Ectodermal cell (in vitro differentiated cells): ENCODE measurements at regions not wholly inside any gene's neighbourhood (a gene's known extent, or its start where the extent isn't known, plus 50 kb on each side); places are given as distances from the start of the nearest gene placed in this dataset.

Source experiments
- H3K27ac ChIP-seq: 2 replicates; pipeline ENCODE4 v1.7.0; 2013; ENCODE audit warnings: mild to moderate bottlenecking, low read depth, low read length; ENCODE audit not compliant: insufficient read depth, poor library complexity, severe bottlenecking
- H3K27me3 ChIP-seq: 2 replicates; pipeline ENCODE4 v1.7.0; 2013; ENCODE audit warnings: mild to moderate bottlenecking, low read length; ENCODE audit not compliant: insufficient read depth, control insufficient read depth, poor library complexity, severe bottlenecking
- H3K36me3 ChIP-seq: one replicate; pipeline ENCODE4 v1.7.0; 2013; ENCODE audit warnings: low read length; ENCODE audit not compliant: control insufficient read depth, insufficient read depth
- H3K4me1 ChIP-seq: one replicate; pipeline ENCODE4 v1.7.0; 2013; ENCODE audit warnings: low read length; ENCODE audit not compliant: control insufficient read depth, insufficient read depth
- H3K4me3 ChIP-seq: 2 replicates; pipeline ENCODE4 v1.7.0; 2013; ENCODE audit warnings: low read depth, low read length, control low read depth; ENCODE audit not compliant: insufficient read depth
- H3K9me3 ChIP-seq: 2 replicates; pipeline ENCODE4 v1.7.0; 2013; ENCODE audit warnings: mild to moderate bottlenecking, low read length, moderate library complexity; ENCODE audit not compliant: control insufficient read depth
- WGBS, 2 experiments: methylation state at CpG; one replicate each; pipeline ENCODE4 v1.1.7; 2013; ENCODE audit warnings: missing lambda C conversion rate in 2 of 2; 5-methylcytosine and 5-hydroxymethylcytosine counted together

GRCh38 chr12:58500399-58500798 lies 419.9 kb downstream of the LRIG3 start:
- Histone ChIP-seq H3K27me3 (no peaks in the 10 kb centered on the region), H3K9me3 (peaks cover 3% of the 10 kb centered on the region), H3K36me3 (no peaks in the 10 kb centered on the region), H3K27ac (no peak overlapping the region), H3K4me3 (no peak overlapping the region), H3K4me1 (peaks cover 24% of the 10 kb centered on the region)
- 100% methylated on average over 2 of the region's 2 CpGs; no CpG with 5 or more reads in 1 of the 2 experiments for WGBS, 2 experiments

DNA sequence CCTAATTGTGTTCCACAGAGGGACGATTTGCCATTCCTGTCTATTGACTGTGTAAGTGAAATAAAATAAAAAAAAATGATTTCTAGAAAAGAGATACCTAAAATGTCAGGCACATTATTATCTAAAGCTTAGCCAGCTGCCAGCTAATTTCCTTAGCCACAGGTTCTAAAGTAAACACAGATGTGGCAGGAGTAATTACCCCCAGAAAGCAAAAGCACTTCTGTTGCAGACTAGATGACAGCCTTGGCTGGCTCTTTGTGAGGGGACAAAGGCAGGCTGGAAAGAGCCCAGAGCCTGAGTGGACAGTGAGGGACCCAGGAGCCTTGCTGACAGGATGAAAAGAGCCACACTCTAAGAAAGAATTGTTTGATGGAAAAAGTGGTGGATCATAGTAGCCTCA lies 418.1 kb downstream of the LRIG3 start:
- H3K27me3 ChIP-seq = no peaks in the 10 kb centered on the region
- H3K4me1 ChIP-seq = peaks cover 24% of the 10 kb centered on the region
- no peak overlapping the region for H3K4me3 ChIP-seq
- H3K9me3 ChIP-seq = peaks cover 3% of the 10 kb centered on the region
- H3K27ac ChIP-seq = peak overlapping the region; percentile 83
- WGBS, 2 experiments = 29 to 50% methylated on average over 1 of the region's 1 CpG
- H3K36me3 ChIP-seq = no peaks in the 10 kb centered on the region

- Histone ChIP-seq H3K4me3 (no peak overlapping the region), H3K9me3 (no peaks in the 10 kb centered on the region), H3K36me3 (no peaks in the 10 kb centered on the region), H3K27me3 (no peaks in the 10 kb centered on the region), H3K4me1 (peaks cover 24% of the 10 kb centered on the region), H3K27ac (peak overlapping the region; percentile 83)
- WGBS, 2 experiments = 62 to 65% methylated on average over 4 of the region's 4 CpGs
These were observed 417.5 kb downstream of the LRIG3 start for GRCh38 chr12:58502841-58503240.

- 91 to 100% methylated on average over 1 of the region's 2 CpGs for WGBS, 2 experiments
- Histone ChIP-seq H3K4me1 (peaks cover 24% of the 10 kb centered on the region), H3K4me3 (no peak overlapping the region), H3K27ac (no peak overlapping the region), H3K27me3 (no peaks in the 10 kb centered on the region), H3K36me3 (no peaks in the 10 kb centered on the region), H3K9me3 (no peaks in the 10 kb centered on the region)
These were observed 416.6 kb downstream of the LRIG3 start for GRCh38 chr12:58503731-58504130.

GRCh38 chr12:58504143-58504938 lies 416.0 kb downstream of the LRIG3 start:
- Histone ChIP-seq H3K27me3 (no peaks in the 10 kb centered on the region), H3K36me3 (no peaks in the 10 kb centered on the region), H3K4me3 (no peak overlapping the region), H3K4me1 (peaks cover 24% of the 10 kb centered on the region), H3K27ac (no peak overlapping the region), H3K9me3 (no peaks in the 10 kb centered on the region)
- WGBS, 2 experiments = 96 to 97% methylated on average over 4 to 5 of the region's 5 CpGs

GRCh38 chr12:58509116-58509885 lies 411.0 kb downstream of the LRIG3 start:
- no peak overlapping the region for H3K4me3 ChIP-seq
- 89 to 93% methylated on average over 3 to 5 of the region's 5 CpGs for WGBS, 2 experiments
- no peaks in the 10 kb centered on the region for H3K36me3 ChIP-seq
- H3K9me3 ChIP-seq = no peaks in the 10 kb centered on the region
- H3K27me3 ChIP-seq = no peaks in the 10 kb centered on the region
- H3K4me1 ChIP-seq = no peaks in the 10 kb centered on the region
- H3K27ac ChIP-seq = no peak overlapping the region

DNA sequence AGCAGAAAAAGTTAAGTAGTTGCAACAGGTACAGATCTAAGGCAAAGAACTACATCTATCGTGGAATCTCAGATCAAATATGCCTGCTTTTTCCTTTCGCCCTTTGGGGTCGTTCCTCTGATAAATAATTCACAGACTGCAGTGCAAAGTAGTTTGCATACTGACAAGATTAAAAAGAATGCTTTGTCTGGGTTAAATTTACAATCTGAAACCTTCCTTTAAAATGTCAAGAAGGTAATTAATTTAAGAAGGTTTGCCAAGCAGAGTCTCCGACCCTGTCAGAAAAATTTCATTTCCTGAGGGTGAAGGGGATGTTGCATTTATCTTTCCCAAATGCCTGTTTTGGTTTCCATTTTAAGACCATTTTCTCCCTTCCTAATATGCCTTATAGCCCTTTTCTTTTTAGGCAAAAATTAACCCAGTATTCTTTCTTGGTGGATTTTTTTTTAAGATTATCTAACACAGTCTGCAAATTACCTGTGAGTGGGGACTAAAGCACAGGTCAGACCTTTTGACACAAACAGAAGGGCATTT lies 406.9 kb downstream of the LRIG3 start:
- Histone ChIP-seq H3K9me3 (no peaks in the 10 kb centered on the region), H3K27ac (no peak overlapping the region), H3K4me1 (no peaks in the 10 kb centered on the region), H3K4me3 (no peak overlapping the region), H3K27me3 (no peaks in the 10 kb centered on the region), H3K36me3 (no peaks in the 10 kb centered on the region)
- 87 to 89% methylated on average over 4 of the region's 4 CpGs for WGBS, 2 experiments

GRCh38 chr12:58513852-58514251 lies 406.5 kb downstream of the LRIG3 start:
- no peaks in the 10 kb centered on the region for H3K36me3 ChIP-seq
- H3K4me1 ChIP-seq = no peaks in the 10 kb centered on the region
- WGBS, 2 experiments = 88 to 92% methylated on average over 4 of the region's 4 CpGs
- no peaks in the 10 kb centered on the region for H3K9me3 ChIP-seq
- H3K27me3 ChIP-seq = no peaks in the 10 kb centered on the region
- no peak overlapping the region for H3K4me3 ChIP-seq
- H3K27ac ChIP-seq = no peak overlapping the region

DNA sequence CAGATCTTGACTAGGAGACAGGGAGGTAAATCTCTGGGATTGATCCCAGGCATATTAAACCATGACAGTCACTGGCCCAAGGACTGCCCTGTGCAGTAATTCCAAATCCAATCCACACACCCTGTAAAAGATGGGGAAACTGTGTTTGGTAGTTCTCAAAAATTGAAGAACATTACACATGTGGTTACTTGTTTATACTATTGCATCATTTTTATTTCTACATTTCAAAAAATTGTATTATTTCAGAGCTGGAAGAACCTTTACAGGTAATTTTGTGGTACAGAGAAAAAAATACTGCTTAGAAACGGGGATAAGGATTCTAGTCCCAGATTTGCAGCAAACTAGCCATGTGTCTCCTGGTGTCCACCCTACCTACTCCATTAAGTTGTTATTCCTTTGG lies 400.5 kb downstream of the LRIG3 start:
- no peaks in the 10 kb centered on the region for H3K27me3 ChIP-seq
- no peak overlapping the region for H3K4me3 ChIP-seq
- no peaks in the 10 kb centered on the region for H3K4me1 ChIP-seq
- no peaks in the 10 kb centered on the region for H3K36me3 ChIP-seq
- 91 to 100% methylated on average over 1 of the region's 1 CpG for WGBS, 2 experiments
- no peaks in the 10 kb centered on the region for H3K9me3 ChIP-seq
- H3K27ac ChIP-seq = no peak overlapping the region

GRCh38 chr12:58521152-58521551 lies 399.2 kb downstream of the LRIG3 start:
- no peaks in the 10 kb centered on the region for H3K36me3 ChIP-seq
- H3K27ac ChIP-seq = no peak overlapping the region
- 100% methylated on average over 1 of the region's 2 CpGs for WGBS, 2 experiments
- no peaks in the 10 kb centered on the region for H3K4me1 ChIP-seq
- H3K4me3 ChIP-seq = no peak overlapping the region
- no peaks in the 10 kb centered on the region for H3K27me3 ChIP-seq
- no peaks in the 10 kb centered on the region for H3K9me3 ChIP-seq
